Vagina (tissue), 2 donors: ENCODE measurements at regions not wholly inside any gene's neighbourhood (a gene's known extent, or its start where the extent isn't known, plus 50 kb on each side); places are given as distances from the start of the nearest gene placed in this dataset.

Experiments
- DNase-seq, 2 donors: peaks; one replicate each; pipeline ENCODE4 v3.0.0-alpha.2; 2017; ENCODE audit errors: extremely low spot score in 2 of 2
- H3K27ac ChIP-seq: fragments of 200-600 bp; sonication (generic); one replicate; pipeline ENCODE4 v1.5.1; 2019
- H3K27me3 ChIP-seq: fragments of 200-600 bp; sonication (generic); one replicate; pipeline ENCODE4 v1.5.1; 2019
- H3K36me3 ChIP-seq, 2 donors: fragments of 200-600 bp; sonication (generic); one replicate each; pipeline ENCODE4 v1.5.1; 2017 to 2019
- H3K4me1 ChIP-seq: fragments of 200-600 bp; sonication (generic); one replicate; pipeline ENCODE4 v1.5.1; 2019
- H3K4me3 ChIP-seq, 2 donors: fragments of 200-600 bp; sonication (generic); 1 replicate in 1 of 2; 2 replicates in 1 of 2; pipeline ENCODE4 v1.5.1; 2016 to 2019
- H3K9me3 ChIP-seq: fragments of 200-600 bp; sonication (generic); one replicate; pipeline ENCODE4 v1.5.1; 2019
- CTCF ChIP-seq, 3 experiments: fragments of 450-650 bp in 2 of 3; fragments of 200-600 bp in 1 of 3; sonication (generic) in 1 of 3; IDR thresholded peaks; one replicate each; pipeline ENCODE4 v1.5.1; 2017 to 2019; ENCODE audit warnings: antibody characterized with exemption in 3 of 3, mild to moderate bottlenecking in 2 of 3, moderate library complexity in 2 of 3
- POLR2A ChIP-seq, 2 donors: fragments of 450-650 bp; IDR thresholded peaks; one replicate each; pipeline ENCODE4 v1.6.1; 2017; ENCODE audit warnings: antibody characterized with exemption in 2 of 2, mild to moderate bottlenecking in 2 of 2, moderate library complexity in 2 of 2
- POLR2AphosphoS5 ChIP-seq, 2 donors: sonication (generic); formaldehyde crosslinking; IDR thresholded peaks; one replicate each; pipeline ENCODE4 v1.9.0; 2017; ENCODE audit warnings: antibody characterized with exemption in 2 of 2, mild to moderate bottlenecking in 2 of 2, low read depth in 1 of 2; ENCODE audit not compliant: insufficient read depth in 1 of 2
- intact Hi-C: fragments of 100-400 bp; cut with DNase I; formaldehyde crosslinking; loops from one replicate; pipeline ENCODE4 v1.15.1; 2023

DNA sequence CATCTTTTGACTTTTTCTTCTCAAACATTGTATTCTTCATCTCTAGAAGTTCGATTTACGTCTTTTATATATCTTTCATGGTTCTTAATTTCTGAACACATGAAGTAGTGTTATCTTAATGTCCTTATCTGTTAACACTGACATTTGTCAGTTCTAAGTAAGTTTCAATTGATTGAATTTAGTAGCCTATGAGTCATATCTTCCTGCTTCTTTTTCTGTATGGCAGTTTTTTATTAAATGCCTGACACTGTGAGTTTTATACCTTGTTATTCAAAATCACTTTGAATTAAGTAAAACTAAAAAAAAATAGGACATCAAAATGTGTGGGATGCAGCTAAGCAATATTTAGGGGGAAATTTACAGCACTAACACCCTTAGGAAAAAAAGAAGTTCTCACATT lies 707.0 kb upstream of the ACO1 start:
- Histone ChIP-seq H3K27ac (no peak overlapping the region), H3K27me3 (no peaks in the 10 kb centered on the region), H3K4me3 (no peak overlapping the region), H3K36me3 (no peaks in the 10 kb centered on the region), H3K9me3 (no peaks in the 10 kb centered on the region), H3K4me1 (no peaks in the 10 kb centered on the region)
- intact Hi-C loops = no loop called here
- DNase-seq = no peak
- TF ChIP-seq POLR2AphosphoS5 (IDR thresholded peaks at IDR 0.05; ENCODE audit: insufficient read depth in 1 of 2, low read depth in 1 of 2) (no peak), POLR2A (IDR thresholded peaks at IDR 0.05) (no peak), CTCF (IDR thresholded peaks at IDR 0.05) (no peak)

DNA sequence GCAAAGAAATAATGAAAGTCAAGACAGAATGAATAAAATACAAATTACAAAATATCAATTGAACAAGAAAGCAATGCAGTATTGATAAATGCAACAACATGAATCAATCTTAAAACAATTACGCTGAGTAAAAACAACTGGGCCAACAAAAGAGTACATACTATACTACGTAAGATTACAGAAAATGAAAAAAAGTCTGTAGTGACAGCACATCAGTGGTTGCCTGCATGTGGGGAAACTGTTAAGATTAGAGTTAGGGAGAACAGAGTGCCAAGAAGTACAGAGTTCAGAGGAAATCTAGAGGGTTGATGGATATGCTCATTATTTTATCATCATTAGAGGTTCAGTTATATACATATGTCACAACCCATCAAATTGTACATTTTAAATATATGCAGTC lies 706.6 kb upstream of the ACO1 start:
- no peaks in the 10 kb centered on the region for H3K36me3 ChIP-seq
- TF ChIP-seq POLR2AphosphoS5 (IDR thresholded peaks at IDR 0.05; ENCODE audit: insufficient read depth in 1 of 2, low read depth in 1 of 2) = no peak
- TF ChIP-seq POLR2A (IDR thresholded peaks at IDR 0.05) = no peak
- TF ChIP-seq CTCF (IDR thresholded peaks at IDR 0.05) = no peak
- no peak for DNase-seq
- H3K4me3 ChIP-seq = no peak overlapping the region
- H3K27me3 ChIP-seq = no peaks in the 10 kb centered on the region
- intact Hi-C loops = no loop called here
- H3K4me1 ChIP-seq = no peaks in the 10 kb centered on the region
- no peak overlapping the region for H3K27ac ChIP-seq
- no peaks in the 10 kb centered on the region for H3K9me3 ChIP-seq

DNA sequence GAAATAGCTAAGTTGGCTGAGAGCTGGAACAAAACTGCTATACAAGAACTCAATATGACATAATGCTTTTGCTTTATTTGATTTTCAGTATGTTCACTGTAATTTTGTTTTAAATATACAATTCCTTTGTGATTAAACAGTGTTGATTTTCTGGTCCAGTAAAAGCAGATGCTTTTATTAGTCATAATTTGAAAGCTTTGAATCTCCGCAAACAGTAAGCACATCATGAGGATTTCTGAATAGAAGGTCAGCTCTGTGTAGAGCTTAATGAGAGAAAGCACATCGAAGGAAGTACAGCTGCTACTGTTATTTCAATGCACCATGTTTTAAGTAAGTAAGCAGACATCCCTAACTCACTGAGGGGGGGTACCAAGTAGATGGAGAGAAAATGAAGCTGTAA lies 701.3 kb upstream of the ACO1 start:
- no peak overlapping the region for H3K27ac ChIP-seq
- no peaks in the 10 kb centered on the region for H3K4me1 ChIP-seq
- no peak for DNase-seq
- no peaks in the 10 kb centered on the region for H3K27me3 ChIP-seq
- TF ChIP-seq POLR2AphosphoS5 (IDR thresholded peaks at IDR 0.05; ENCODE audit: insufficient read depth in 1 of 2, low read depth in 1 of 2) = no peak
- no peak for TF ChIP-seq CTCF (IDR thresholded peaks at IDR 0.05)
- no peak for TF ChIP-seq POLR2A (IDR thresholded peaks at IDR 0.05)
- no peak overlapping the region for H3K4me3 ChIP-seq
- H3K9me3 ChIP-seq = no peaks in the 10 kb centered on the region
- intact Hi-C loops = no loop called here
- H3K36me3 ChIP-seq = no peaks in the 10 kb centered on the region

DNA sequence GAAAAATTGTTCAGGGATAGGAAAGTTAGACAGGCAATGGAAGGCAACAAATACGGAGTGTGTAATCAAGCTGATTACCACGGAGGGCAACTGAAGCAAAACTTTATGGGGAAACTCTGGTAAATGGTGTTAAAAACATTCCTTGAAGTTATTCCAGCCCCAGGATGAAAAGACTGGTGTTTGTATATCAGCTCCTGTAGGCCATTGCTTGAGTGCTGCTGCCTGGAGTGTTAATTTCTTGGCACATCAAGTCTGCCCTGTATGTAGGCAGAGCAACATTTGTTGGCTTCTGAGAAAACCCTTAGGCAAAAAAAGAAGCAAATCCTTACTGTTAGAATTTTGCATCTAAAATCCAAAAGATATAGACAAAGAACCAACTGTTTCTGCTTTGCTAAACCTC lies 686.5 kb upstream of the ACO1 start:
- H3K36me3 ChIP-seq = no peaks in the 10 kb centered on the region
- DNase-seq = no peak
- no peak overlapping the region for H3K4me3 ChIP-seq
- H3K9me3 ChIP-seq = no peaks in the 10 kb centered on the region
- intact Hi-C loops = no loop called here
- no peaks in the 10 kb centered on the region for H3K4me1 ChIP-seq
- H3K27me3 ChIP-seq = no peaks in the 10 kb centered on the region
- TF ChIP-seq POLR2A (IDR thresholded peaks at IDR 0.05) = no peak
- no peak for TF ChIP-seq POLR2AphosphoS5 (IDR thresholded peaks at IDR 0.05; ENCODE audit: insufficient read depth in 1 of 2, low read depth in 1 of 2)
- H3K27ac ChIP-seq = no peak overlapping the region

DNA sequence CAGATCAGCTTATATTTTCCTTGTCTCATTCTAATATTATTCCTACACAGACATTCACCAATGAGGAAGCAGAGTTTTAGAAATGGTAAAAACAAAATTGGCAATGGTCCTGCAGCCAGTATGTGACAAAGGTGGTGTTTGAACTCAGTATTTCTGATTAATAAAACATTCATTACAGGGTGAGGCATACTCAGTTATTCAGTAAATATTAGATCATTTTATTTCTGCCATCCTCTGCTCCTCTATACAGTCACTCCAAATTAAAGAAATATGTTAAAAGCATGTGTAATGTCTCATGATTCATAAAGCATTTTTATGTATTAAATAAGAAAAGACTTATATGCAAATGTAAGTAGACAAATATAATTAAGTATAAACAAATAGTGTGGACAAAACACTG lies 684.6 kb upstream of the ACO1 start:
- no peak for DNase-seq
- Histone ChIP-seq H3K4me1 (no peaks in the 10 kb centered on the region), H3K9me3 (no peaks in the 10 kb centered on the region), H3K27me3 (no peaks in the 10 kb centered on the region), H3K27ac (no peak overlapping the region), H3K4me3 (no peak overlapping the region), H3K36me3 (no peaks in the 10 kb centered on the region)
- no peak for TF ChIP-seq POLR2A (IDR thresholded peaks at IDR 0.05)
- no peak for TF ChIP-seq POLR2AphosphoS5 (IDR thresholded peaks at IDR 0.05; ENCODE audit: insufficient read depth in 1 of 2, low read depth in 1 of 2)
- TF ChIP-seq CTCF (IDR thresholded peaks at IDR 0.05) = no peak
- intact Hi-C loops = no loop called here
